ENCODE measurements at regions not wholly inside any gene's neighbourhood (a gene's known extent, or its start where the extent isn't known, plus 50 kb on each side); places are given as distances from the start of the nearest gene placed in this dataset.

DNA sequence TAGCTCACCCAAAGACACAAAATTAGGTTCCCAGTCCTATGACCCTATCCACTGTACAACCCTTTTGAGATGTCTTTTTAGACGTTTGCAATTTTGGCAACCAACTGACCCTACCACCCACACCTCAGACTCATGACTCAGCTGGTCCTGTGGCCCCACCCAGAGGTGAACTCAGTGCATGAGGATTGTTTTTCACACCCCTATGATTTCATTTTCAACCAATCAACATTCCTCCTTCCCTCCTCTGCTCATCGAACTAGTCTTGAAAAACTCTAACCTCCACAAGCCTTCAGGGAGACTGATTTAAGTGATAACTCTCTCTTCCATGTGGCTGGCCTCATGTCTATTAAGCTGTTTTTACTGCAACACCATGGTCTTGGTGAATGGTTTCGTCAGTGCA lies 350.7 kb downstream of the UQCRFS1 start:
- H3K36me3 ChIP-seq: no peaks in the 10 kb centered on the region
- H3K27me3 ChIP-seq: no peaks in the 10 kb centered on the region
- no peaks in the 10 kb centered on the region for H3K9me3 ChIP-seq
- H3K4me3 ChIP-seq: no peak overlapping the region
- no peaks in the 10 kb centered on the region for H3K4me1 ChIP-seq
- TF ChIP-seq, protein P1, sequence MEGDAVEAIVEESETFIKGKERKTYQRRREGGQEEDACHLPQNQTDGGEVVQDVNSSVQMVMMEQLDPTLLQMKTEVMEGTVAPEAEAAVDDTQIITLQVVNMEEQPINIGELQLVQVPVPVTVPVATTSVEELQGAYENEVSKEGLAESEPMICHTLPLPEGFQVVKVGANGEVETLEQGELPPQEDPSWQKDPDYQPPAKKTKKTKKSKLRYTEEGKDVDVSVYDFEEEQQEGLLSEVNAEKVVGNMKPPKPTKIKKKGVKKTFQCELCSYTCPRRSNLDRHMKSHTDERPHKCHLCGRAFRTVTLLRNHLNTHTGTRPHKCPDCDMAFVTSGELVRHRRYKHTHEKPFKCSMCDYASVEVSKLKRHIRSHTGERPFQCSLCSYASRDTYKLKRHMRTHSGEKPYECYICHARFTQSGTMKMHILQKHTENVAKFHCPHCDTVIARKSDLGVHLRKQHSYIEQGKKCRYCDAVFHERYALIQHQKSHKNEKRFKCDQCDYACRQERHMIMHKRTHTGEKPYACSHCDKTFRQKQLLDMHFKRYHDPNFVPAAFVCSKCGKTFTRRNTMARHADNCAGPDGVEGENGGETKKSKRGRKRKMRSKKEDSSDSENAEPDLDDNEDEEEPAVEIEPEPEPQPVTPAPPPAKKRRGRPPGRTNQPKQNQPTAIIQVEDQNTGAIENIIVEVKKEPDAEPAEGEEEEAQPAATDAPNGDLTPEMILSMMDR (IDR thresholded peaks at IDR 0.05): no peak
- TF ChIP-seq POLR2AphosphoS5 (IDR thresholded peaks at IDR 0.05) (no peak), POLR2A (IDR thresholded peaks at IDR 0.05) (no peak)
- H3K27ac ChIP-seq: no peak overlapping the region
- intact Hi-C loops (cut with DNase I; ENCODE audit: low total_unique reads): no loop called here
- DNase-seq (ENCODE audit: low spot score in 2 of 2): no peak

DNA sequence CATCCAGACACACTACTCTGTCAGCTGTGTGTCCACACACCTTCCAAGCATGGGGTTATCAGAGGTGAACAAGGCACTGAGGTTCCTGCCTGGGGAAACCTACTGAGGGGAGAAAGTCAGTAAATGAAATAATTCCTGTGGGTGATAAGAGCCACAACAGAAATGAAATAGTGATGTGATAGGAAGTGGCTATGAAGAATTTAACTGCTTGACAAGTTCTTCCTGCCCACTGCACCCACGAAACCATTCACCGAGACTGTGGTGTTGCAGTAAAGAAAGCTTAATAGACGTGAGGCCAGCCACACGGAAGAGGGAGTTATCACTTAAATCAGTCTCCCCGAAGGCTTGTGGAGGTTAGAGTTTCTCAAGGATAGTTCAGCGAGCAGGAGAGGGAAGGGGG lies 353.1 kb downstream of the UQCRFS1 start:
- no peaks in the 10 kb centered on the region for H3K36me3 ChIP-seq
- TF ChIP-seq POLR2A (IDR thresholded peaks at IDR 0.05) (no peak), POLR2AphosphoS5 (IDR thresholded peaks at IDR 0.05) (no peak)
- TF ChIP-seq, protein P1 (IDR thresholded peaks at IDR 0.05): no peak
- intact Hi-C loops (cut with DNase I; ENCODE audit: low total_unique reads): loop anchor here (5.0 kb wide), 1 partner anchor 412 kb away; no protein-coding TSS in a partner anchor

DNA sequence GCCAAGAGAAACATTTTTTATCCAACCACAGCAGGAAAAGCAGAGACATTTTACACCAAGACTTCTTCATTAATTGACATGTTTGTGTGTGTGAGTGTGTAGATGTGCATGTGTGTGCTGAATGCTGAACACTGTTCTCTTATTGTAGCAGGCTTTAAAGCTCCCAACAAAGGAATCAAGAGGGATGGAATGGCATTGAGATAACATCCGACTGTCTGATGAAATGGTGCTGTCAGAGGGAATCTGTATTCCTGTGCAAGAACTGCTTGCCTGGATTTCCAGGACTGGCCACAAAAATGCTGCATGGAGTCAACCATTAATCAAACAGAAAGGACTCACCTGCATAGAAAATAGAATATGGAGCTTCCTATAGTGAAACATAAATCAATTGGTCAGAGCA lies 354.0 kb downstream of the UQCRFS1 start:
- intact Hi-C loops (cut with DNase I; ENCODE audit: low total_unique reads): loop anchor here (5.0 kb wide), 1 partner anchor 413 kb away; no protein-coding TSS in a partner anchor

More for the DNA sequence above, 353.1 kb downstream of the UQCRFS1 start:
- H3K4me3 ChIP-seq: no peak overlapping the region
- no peaks in the 10 kb centered on the region for H3K4me1 ChIP-seq
- H3K9me3 ChIP-seq: no peaks in the 10 kb centered on the region
- no peak for DNase-seq (ENCODE audit: low spot score in 2 of 2)
- no peak overlapping the region for H3K27ac ChIP-seq
- H3K27me3 ChIP-seq: no peaks in the 10 kb centered on the region

DNA sequence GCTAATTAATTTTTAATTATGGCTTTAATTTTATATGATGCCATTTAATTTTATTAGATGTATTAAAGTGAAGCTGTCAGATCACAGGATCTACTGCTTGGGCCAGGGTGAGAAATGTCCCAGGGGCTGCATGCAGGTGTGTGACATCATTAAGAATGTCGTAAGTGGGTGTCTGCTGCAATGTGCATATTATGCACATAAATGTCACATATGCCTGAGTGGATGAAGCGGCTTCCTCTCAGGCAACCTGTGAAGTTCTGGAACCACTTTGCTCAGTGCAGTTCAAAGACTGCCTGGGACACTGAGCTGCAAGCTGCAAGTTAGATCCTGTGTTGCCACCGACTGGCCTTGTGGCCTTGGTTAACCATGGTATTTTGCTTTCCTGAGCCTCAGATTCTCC lies 355.0 kb downstream of the UQCRFS1 start:
- no peak for TF ChIP-seq POLR2AphosphoS5 (IDR thresholded peaks at IDR 0.05)
- TF ChIP-seq POLR2A (IDR thresholded peaks at IDR 0.05): no peak
- TF ChIP-seq, protein P1 (IDR thresholded peaks at IDR 0.05): no peak
- Histone ChIP-seq H3K27me3 (no peaks in the 10 kb centered on the region), H3K36me3 (no peaks in the 10 kb centered on the region), H3K4me3 (no peak overlapping the region), H3K27ac (no peak overlapping the region), H3K9me3 (peaks cover 0 to 11% of the 10 kb centered on the region in 2 donors), H3K4me1 (no peaks in the 10 kb centered on the region)
- DNase-seq (ENCODE audit: low spot score in 2 of 2): no peak
- intact Hi-C loops (cut with DNase I; ENCODE audit: low total_unique reads): loop anchor here (5.0 kb wide), 1 partner anchor 414 kb away; no protein-coding TSS in a partner anchor

More for the DNA sequence above, 354.0 kb downstream of the UQCRFS1 start:
- Histone ChIP-seq H3K4me1 (no peaks in the 10 kb centered on the region), H3K9me3 (peaks cover 0 to 6% of the 10 kb centered on the region in 2 donors), H3K36me3 (no peaks in the 10 kb centered on the region), H3K27me3 (no peaks in the 10 kb centered on the region), H3K4me3 (no peak overlapping the region), H3K27ac (no peak overlapping the region)
- TF ChIP-seq POLR2A (IDR thresholded peaks at IDR 0.05): no peak
- TF ChIP-seq, protein P1 (IDR thresholded peaks at IDR 0.05): no peak
- no peak for TF ChIP-seq POLR2AphosphoS5 (IDR thresholded peaks at IDR 0.05)
- DNase-seq (ENCODE audit: low spot score in 2 of 2): no peak

DNA sequence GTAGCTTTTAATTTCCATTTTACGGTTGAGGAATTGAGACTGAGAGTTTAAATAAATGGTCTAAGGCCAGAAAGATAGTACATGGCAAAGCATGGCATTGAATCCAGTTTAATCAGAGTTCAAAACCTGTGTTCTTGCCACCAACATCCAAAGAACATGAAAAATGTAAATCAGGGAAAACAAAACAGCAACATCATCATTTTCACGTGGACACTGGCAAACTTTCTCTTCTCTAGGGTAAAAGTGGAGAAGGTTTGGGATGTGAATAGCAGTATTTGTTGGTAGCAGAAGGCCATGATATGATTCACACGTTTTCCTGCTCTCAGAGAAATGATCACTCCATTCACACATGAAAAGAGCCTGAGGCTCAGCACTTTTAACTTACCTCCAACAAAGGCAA lies 357.7 kb downstream of the UQCRFS1 start:
- TF ChIP-seq, protein P1 (IDR thresholded peaks at IDR 0.05): no peak
- no peak for TF ChIP-seq POLR2A (IDR thresholded peaks at IDR 0.05)
- no peak for TF ChIP-seq POLR2AphosphoS5 (IDR thresholded peaks at IDR 0.05)

More for the DNA sequence above, 357.7 kb downstream of the UQCRFS1 start:
- intact Hi-C loops (cut with DNase I; ENCODE audit: low total_unique reads): loop anchor here (5.0 kb wide), 1 partner anchor 417 kb away; no protein-coding TSS in a partner anchor
- Histone ChIP-seq H3K27me3 (peaks cover 0 to 7% of the 10 kb centered on the region in 2 donors), H3K4me1 (no peaks in the 10 kb centered on the region), H3K27ac (no peak overlapping the region), H3K4me3 (no peak overlapping the region), H3K9me3 (peaks cover 0 to 11% of the 10 kb centered on the region in 2 donors), H3K36me3 (no peaks in the 10 kb centered on the region)
- DNase-seq (ENCODE audit: low spot score in 2 of 2): no peak
